NB4 (cell line): ENCODE measurements at regions not wholly inside any gene's neighbourhood (a gene's known extent, or its start where the extent isn't known, plus 50 kb on each side); places are given as distances from the start of the nearest gene placed in this dataset.

Experiments used
- DNase-seq: peaks from one replicate; pipeline ENCODE4 v3.0.0; 2010; ENCODE audit warnings: low read depth
- H3K4me3 ChIP-seq: one replicate; pipeline ENCODE4 v1.5.1; 2011; ENCODE audit warnings: mild to moderate bottlenecking, low read depth, low read length, moderate library complexity
- CTCF ChIP-seq: IDR thresholded peaks from one replicate; pipeline ENCODE4 v1.5.1; 2012; ENCODE audit warnings: low read depth, low read length
- MAX ChIP-seq: IDR thresholded peaks from 2 replicates; pipeline ENCODE4 v1.6.1; 2011; ENCODE audit warnings: low read depth, low read length
- MYC ChIP-seq: IDR thresholded peaks from 2 replicates; pipeline ENCODE4 v1.6.1; 2011; ENCODE audit warnings: low read depth, low read length
- POLR2A ChIP-seq: IDR thresholded peaks from 2 replicates; pipeline ENCODE4 v1.6.1; 2011; ENCODE audit warnings: mild to moderate bottlenecking; ENCODE audit not compliant: insufficient read length; ENCODE audit errors: extremely low read depth

DNA sequence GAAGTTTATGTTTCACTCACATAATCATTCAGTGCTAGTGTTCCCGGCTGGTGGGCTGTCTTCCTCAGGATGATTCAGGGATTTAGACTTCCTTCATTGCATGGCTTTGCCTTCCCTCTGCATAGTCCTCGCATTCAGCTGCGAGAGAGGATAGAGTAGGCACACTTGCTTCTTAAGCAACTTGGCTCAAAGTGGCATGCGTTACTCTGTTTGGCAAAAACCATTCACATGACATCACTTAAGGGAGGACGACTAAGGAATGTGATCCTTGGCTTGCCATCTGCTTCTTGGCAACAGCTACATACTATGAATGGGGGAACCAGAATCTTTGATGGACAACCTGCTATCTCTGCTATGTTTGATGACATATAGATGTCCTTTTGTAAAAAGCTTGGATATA is 359.3 kb downstream of the TDRD3 start:
- no peak overlapping the region for H3K4me3 ChIP-seq
- DNase-seq = no peak
- TF ChIP-seq CTCF (no peak), MAX (no peak), POLR2A (no peak), MYC (no peak)

- H3K4me3 ChIP-seq = no peak overlapping the region
- peak; percentile 3 for TF ChIP-seq CTCF
- TF ChIP-seq POLR2A = no peak
- no peak for DNase-seq
Measured at GRCh38 chr13:60755380-60756163, 358.6 kb downstream of the TDRD3 start.

DNA sequence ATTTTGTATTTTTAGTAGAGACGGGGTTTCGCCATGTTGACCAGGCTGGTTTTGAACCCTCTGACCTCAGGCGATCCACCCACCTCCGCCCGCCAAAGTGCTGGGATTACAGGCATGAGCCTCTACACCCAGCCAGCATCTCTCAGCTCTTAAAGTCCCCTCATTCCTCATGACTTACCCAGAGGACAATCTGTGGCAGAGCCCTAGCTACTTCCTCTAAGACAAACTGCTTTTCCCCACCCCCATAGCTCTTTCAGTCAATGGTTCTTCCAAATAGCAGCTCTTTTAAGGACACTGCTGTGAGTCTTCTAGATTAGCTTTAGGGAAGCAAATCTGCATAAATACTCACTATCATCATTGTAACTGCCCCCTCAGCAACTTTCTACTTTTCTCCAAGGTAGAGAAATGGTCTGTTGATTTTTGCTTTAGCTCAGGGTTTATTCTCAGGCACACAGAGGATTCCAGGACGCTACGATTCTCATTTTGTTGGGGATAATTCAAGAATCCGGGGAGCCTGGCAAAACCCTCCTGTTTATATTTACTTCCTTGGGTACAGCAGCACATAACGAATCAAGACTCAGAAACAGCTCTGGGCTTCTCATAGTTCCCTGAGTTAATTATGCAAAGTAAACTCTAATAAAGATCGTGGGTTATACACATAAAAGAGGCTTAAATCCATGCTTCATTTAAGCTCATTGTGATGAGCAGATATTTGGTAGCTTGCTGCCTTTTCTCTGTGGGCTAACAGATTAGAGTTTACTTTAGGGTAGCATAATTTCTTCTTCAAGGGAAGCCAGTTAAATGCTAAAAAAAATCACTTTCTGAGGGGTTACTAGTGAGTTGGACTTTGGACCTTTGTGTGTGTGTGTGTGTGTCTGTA is 357.4 kb downstream of the TDRD3 start:
- H3K4me3 ChIP-seq = no peak overlapping the region
- DNase-seq = peak; percentile 23
- TF ChIP-seq CTCF (no peak), POLR2A (no peak), MAX (no peak), MYC (no peak)

DNA sequence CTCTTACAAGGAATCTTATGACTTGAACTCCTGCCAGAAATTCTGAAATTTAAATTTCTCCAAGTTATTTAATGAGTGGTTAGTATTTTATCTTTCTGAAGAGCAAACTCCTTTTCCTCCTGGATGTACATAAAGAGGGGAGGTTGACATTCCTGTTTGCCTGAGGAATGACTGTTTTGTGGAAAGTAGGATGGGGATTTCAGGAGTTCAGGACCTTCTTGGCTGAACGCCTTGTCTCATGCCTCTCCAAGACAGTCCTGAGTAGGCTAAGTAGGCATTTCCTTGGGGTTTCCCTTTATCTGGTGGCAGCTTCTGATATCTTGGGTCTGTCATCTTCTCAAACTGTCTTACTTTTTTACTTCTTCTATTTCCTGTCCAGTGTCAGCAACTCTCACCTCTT is 356.6 kb downstream of the TDRD3 start:
- TF ChIP-seq POLR2A (no peak), MYC (no peak), CTCF (no peak), MAX (no peak)
- no peak overlapping the region for H3K4me3 ChIP-seq
- DNase-seq = no peak

DNA sequence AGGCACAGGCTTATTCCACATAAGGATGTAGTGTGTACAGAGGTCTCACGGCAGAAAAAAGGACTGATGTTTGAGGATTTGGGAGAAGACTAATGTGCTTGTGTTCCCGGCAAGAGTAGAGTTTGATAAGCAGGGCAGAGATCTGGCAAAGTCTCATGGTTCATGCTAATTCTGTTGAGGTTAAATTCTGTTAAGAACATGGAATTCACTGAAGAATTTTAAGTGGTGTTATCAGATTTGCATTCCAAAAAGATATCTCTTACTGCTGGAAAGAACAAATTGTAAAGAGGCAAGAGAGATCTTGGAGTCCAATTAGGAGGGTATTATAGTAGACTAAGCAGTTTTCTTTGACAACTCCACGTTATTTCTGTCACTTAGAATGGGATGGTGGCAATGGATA is 348.3 kb downstream of the TDRD3 start:
- no peak overlapping the region for H3K4me3 ChIP-seq
- TF ChIP-seq MAX (no peak), POLR2A (no peak), MYC (no peak), CTCF (no peak)
- no peak for DNase-seq

DNA sequence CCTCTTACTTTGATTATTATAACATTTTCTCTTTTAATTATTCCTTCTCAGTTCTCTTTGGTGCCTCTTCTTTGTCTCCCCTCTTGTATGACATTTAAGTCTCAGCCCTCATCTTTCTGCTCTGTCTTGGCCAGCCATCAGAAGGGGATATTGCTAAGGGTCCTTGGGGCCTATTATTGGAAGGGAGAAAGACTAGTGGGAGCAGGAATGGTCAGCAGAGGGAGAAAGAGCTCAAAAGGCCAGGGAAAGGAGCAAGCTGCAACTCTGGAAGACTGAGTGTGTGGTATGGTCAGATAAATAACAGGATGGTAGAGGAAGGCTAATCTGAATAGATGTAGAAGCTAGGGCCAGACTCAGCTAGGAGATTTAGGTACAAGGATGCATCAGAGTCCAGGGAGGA is 336.9 kb downstream of the TDRD3 start:
- H3K4me3 ChIP-seq = no peak overlapping the region
- TF ChIP-seq MYC = no peak
- no peak for DNase-seq
